ENCODE measurements at regions not wholly inside any gene's neighbourhood (a gene's known extent, or its start where the extent isn't known, plus 50 kb on each side); places are given as distances from the start of the nearest gene placed in this dataset.

DNA sequence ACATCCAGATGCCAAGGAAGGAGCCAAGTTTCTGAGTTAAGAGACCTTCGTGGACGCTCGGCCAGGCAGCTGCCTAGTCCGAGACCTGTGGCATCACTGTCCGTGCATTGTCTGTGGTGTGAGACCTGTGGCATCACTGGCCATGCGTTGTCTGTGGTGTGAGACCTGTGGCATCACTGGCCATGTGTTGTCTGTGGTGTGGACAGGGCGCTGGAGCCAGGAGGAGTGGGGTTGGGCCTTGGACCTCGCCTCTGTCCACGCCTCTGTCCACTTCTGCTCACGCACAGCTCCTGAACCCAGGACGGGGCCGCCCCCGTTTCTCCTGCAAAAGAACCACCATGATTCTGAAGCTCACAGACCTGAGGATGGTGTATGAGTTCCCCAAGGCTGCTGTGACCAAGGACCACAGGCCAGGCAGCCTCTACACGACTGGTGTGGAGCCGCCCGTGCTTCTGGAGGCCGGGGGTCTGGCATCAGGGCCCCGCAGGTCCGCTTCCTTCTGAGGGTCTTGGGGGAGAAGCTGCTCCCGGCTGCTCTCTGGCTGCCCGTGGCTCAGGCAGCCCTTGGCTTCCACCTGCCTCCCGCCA, 1218.3 kb downstream of the BRD1 start:
- no peak overlapping the region for H3K27ac ChIP-seq
- no peak for TF ChIP-seq ZFX (IDR thresholded peaks at IDR 0.05; ENCODE audit: borderline replicate concordance)
- TF ChIP-seq, protein P1, sequence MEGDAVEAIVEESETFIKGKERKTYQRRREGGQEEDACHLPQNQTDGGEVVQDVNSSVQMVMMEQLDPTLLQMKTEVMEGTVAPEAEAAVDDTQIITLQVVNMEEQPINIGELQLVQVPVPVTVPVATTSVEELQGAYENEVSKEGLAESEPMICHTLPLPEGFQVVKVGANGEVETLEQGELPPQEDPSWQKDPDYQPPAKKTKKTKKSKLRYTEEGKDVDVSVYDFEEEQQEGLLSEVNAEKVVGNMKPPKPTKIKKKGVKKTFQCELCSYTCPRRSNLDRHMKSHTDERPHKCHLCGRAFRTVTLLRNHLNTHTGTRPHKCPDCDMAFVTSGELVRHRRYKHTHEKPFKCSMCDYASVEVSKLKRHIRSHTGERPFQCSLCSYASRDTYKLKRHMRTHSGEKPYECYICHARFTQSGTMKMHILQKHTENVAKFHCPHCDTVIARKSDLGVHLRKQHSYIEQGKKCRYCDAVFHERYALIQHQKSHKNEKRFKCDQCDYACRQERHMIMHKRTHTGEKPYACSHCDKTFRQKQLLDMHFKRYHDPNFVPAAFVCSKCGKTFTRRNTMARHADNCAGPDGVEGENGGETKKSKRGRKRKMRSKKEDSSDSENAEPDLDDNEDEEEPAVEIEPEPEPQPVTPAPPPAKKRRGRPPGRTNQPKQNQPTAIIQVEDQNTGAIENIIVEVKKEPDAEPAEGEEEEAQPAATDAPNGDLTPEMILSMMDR (IDR thresholded peaks at IDR 0.05): no peak

DNA sequence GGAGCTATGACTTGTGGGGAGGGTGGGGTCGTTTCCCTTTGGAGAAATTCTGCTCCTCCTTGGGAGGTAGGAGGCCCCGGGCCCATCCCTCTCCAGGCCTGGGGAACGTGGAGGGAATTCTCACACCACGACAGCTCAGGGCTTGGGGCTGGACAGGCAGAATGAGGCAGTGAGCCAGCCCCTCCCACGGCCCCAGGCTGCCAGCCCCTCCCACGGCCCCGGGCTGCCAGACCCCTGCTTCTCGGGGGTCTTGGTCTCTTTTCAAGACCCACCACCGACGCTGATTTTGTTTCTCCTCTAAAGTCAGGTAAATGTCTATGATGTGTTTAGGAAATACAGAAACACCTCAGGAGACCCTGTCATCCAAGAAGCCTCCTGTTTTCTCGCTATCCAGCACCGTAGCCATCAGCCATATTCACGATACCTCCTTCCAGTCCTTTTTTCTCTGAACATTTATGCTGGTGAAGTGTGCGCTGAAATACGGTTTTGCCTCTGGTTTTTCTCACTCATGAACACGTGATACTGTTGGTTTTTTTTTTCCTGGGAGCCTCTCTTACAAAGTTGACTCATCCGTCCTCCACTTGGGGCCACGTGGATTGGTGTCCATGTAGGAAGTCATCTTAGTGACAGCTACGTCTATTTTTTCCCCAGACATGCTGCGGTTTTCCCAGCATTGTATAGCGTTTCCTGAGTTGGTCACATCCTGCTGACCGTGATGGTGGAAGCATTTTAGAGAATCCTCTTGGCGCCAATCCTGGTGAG, 1219.6 kb downstream of the BRD1 start:
- TF ChIP-seq, protein P1 (IDR thresholded peaks at IDR 0.05): no peak
- no peak for TF ChIP-seq ZFX (IDR thresholded peaks at IDR 0.05; ENCODE audit: borderline replicate concordance)
- no peak overlapping the region for H3K27ac ChIP-seq

DNA sequence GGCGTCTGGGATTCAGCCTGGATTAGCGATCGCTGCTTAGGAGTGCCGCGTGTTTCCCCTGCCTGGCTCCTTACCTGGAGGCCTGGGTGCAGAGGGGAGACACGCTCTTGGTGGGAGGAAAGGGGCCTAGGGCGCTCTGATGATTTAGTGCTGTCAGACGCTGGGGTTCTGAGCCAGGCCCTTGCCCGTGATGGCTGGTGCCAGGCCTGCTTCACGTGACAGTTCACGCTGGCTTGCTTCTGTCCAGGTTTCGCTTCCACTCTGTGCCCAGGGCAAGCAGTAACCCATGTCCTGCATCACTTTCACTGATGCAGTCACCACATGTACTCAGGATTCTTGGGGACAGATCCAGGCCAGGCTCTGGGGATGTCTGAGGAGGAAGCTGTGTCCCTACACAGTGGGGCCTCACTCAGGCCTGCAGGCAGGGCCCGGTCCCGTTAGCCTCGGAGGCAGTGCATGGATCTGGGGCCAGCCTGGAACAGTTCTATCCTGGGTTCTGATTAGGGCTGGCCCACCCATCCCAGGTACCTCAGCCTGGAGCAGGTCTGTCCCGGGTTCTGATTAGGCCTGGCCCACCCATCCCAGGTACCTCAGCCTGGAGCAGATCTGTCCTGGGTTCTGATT, 1220.9 kb downstream of the BRD1 start:
- no peak for TF ChIP-seq ZFX (IDR thresholded peaks at IDR 0.05; ENCODE audit: borderline replicate concordance)
- TF ChIP-seq, protein P1 (IDR thresholded peaks at IDR 0.05): no peak

DNA sequence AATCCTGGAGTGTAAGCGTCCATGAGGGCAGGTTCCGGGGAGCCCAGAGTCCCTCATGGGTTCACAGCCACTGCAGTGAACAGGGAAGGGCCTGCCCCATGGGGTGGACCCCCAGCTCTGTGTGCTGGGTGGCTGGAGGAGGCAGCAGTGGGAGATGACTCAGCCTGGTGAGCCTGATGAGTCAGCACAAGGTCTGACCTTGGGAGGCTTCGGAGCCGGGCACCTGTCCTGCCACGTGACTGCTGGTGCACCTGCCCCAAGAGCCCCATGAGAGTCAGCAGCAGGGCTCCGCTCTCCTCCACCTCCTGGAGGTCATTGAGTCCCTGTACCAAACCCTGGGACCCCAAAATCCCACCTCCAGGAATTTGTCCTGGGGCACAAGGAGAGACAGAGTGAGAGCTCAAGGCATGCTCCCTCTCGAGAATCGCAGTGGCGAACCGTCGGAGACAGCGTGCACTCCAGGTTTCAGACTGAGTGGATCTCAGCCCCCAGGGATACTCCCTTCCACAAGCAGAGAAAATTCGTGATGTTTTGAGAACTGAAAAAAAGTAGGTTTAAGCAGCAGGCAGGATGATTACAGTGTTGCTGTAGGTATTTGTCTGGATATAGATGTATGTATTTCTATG, 1221.7 kb downstream of the BRD1 start:
- TF ChIP-seq ZFX (IDR thresholded peaks at IDR 0.05; ENCODE audit: borderline replicate concordance): no peak
- TF ChIP-seq, protein P1 (IDR thresholded peaks at IDR 0.05): no peak
- no peak overlapping the region for H3K27ac ChIP-seq

More for the DNA sequence above, 1220.9 kb downstream of the BRD1 start:
- H3K27ac ChIP-seq: no peak overlapping the region

DNA sequence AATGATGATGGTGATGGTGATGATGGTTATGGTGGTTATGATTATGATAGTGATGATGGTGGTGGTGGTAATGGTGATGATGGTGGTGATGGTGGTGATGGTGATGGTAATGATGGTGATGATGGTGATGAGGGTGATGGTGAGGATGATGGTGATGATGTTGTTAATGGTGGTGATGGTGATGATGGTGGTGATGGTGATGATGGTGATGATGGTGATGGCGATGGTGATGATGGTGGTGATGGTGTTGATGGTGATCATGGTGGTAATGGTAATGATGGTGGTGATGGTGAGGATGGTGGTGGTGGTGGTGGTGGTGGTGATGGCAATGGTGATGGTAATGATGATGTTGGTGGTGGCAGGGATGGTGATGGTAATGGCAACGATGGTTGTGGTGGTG, 1222.5 kb downstream of the BRD1 start:
- no peak for TF ChIP-seq ZFX (IDR thresholded peaks at IDR 0.05; ENCODE audit: borderline replicate concordance)
- no peak overlapping the region for H3K27ac ChIP-seq

DNA sequence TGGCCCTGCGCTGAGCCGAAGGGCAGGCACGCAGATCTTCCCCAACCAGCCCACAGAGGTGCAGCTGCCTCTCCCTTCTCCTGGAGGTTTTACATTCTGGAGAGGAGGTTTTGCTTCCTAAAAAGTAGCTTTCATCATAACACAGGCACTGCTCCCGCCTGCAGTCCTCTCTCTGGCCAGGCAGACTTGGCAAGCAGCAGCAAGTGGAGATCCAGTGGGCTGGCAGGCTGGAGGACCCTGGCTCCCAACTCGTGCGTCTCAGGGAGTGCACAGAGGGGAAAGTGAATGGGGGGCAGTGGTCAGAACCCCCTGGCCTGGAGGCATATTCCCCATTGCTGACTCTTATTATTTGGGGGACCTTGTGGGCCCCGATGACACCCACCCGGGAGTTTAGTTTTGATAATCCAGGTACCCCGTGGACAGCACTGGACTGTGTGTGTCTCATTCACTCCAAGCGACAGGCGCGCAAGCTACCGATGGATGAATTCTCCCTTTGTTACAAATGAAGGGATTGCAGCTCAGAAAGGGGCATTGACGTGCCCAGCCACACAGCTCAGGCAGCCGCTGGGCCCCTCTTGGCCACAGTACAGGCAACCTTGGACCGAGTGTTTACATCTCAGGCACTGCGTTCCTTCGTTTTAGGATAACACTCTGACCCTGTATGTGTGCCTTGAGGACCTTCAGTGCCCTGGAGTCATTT, 1223.9 kb downstream of the BRD1 start:
- no peak overlapping the region for H3K27ac ChIP-seq
- no peak for TF ChIP-seq ZFX (IDR thresholded peaks at IDR 0.05; ENCODE audit: borderline replicate concordance)
- TF ChIP-seq, protein P1 (IDR thresholded peaks at IDR 0.05): no peak

DNA sequence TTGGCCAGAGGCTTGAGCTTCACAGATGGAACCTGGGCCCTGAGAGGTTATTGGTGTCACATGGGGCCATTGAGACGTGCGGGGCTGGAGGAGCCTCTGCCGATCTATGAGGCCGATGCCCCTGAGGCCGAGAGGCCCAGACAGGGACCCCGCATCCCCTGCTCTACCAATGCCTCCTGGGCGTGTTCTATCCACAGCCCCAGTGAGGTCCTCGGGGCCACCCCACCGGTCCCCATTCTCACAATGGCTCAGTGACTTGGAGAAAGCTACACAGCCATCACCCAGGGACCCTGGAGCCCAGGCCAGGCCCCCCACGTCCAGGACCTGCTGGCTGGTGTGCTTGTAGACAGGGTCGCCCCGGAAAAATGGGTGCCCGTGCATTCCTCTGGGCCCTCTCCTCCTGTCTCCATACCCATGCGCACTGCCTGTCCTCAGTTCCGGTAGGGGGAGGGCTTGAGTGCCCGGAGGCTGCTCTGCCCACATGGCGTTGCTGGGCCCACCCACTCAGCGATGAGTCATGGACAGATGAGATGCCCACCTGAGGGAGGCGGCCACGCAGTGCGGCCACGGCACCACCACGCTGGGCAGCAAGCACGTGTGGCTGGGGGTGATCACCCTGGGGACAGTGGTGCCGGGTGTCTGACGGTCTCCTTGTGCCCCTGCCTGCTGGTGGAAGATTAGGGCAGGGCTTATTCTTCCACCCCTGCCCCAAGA, 1224.7 kb downstream of the BRD1 start:
- no peak for TF ChIP-seq ZFX (IDR thresholded peaks at IDR 0.05; ENCODE audit: borderline replicate concordance)
- TF ChIP-seq, protein P1 (IDR thresholded peaks at IDR 0.05): no peak
- H3K27ac ChIP-seq: no peak overlapping the region
